Embryonic facial prominence (tissue), 1 donor: ENCODE measurements at regions not wholly inside any gene's neighbourhood (a gene's known extent, or its start where the extent isn't known, plus 50 kb on each side); places are given as distances from the start of the nearest gene placed in this dataset.

Source experiments
- DNase-seq: peaks from one replicate; pipeline ENCODE4 v3.0.0-alpha.2; 2016; ENCODE audit errors: extremely low spot score

- DNase-seq: no peak
These were observed 268.3 kb downstream of the TMA16 start for GRCh38 chr4:163762741-163763140.

GRCh38 chr4:163764569-163764968, 270.1 kb downstream of the TMA16 start:
- no peak for DNase-seq

GRCh38 chr4:163768014-163768413, 273.5 kb downstream of the TMA16 start:
- DNase-seq: no peak

GRCh38 chr4:163772238-163772637, 277.7 kb downstream of the TMA16 start:
- no peak for DNase-seq

GRCh38 chr4:163773940-163774339, 279.4 kb downstream of the TMA16 start:
- no peak for DNase-seq

GRCh38 chr4:163776957-163777356, 282.5 kb downstream of the TMA16 start:
- no peak for DNase-seq

GRCh38 chr4:163781726-163782125, 287.2 kb downstream of the TMA16 start:
- DNase-seq: no peak

GRCh38 chr4:163790231-163790630, 295.7 kb downstream of the TMA16 start:
- DNase-seq: no peak

- no peak for DNase-seq
These were observed 301.4 kb downstream of the TMA16 start for GRCh38 chr4:163795885-163796284.

- DNase-seq: no peak
These were observed 309.5 kb downstream of the TMA16 start for GRCh38 chr4:163804001-163804400.

GRCh38 chr4:163806653-163807052, 312.2 kb downstream of the TMA16 start:
- no peak for DNase-seq

- DNase-seq: no peak
These were observed 313.5 kb downstream of the TMA16 start for GRCh38 chr4:163808011-163808410.

- DNase-seq: no peak
These were observed 316.3 kb downstream of the TMA16 start for GRCh38 chr4:163810755-163811154.

- no peak for DNase-seq
These were observed 321.3 kb downstream of the TMA16 start for GRCh38 chr4:163815776-163816175.

GRCh38 chr4:163816494-163816893, 322.0 kb downstream of the TMA16 start:
- no peak for DNase-seq

GRCh38 chr4:163818673-163819072, 324.2 kb downstream of the TMA16 start:
- no peak for DNase-seq

- DNase-seq: no peak
These were observed 339.2 kb downstream of the TMA16 start for GRCh38 chr4:163833669-163834068.

GRCh38 chr4:163846008-163846407, 351.5 kb downstream of the TMA16 start:
- DNase-seq: no peak

GRCh38 chr4:163852246-163852645, 357.8 kb downstream of the TMA16 start:
- DNase-seq: no peak

GRCh38 chr4:163857903-163858302, 363.4 kb downstream of the TMA16 start:
- DNase-seq: no peak

GRCh38 chr4:163858515-163858914, 364.0 kb downstream of the TMA16 start:
- no peak for DNase-seq

- DNase-seq: no peak
These were observed 368.6 kb downstream of the TMA16 start for GRCh38 chr4:163863082-163863481.

GRCh38 chr4:163865010-163865409, 370.5 kb downstream of the TMA16 start:
- no peak for DNase-seq

GRCh38 chr4:163866728-163867315, 372.3 kb downstream of the TMA16 start:
- DNase-seq: no peak
